ENCODE measurements at regions not wholly inside any gene's neighbourhood (a gene's known extent, or its start where the extent isn't known, plus 50 kb on each side); places are given as distances from the start of the nearest gene placed in this dataset.

GRCh38 chrX:124529786-124530185 lies 183.4 kb downstream of the SH2D1A start:
- Histone ChIP-seq H3K9ac (ENCODE audit: low read length) (no peak overlapping the region), H3K79me2 (ENCODE audit: control insufficient read depth, insufficient read depth, low read length) (no peaks in the 10 kb centered on the region), H3K9me3 (ENCODE audit: control extremely low read depth in 1 of 3, control insufficient read depth in 2 of 3, insufficient read depth in 1 of 3, low read length in 2 of 3) (no peaks in the 10 kb centered on the region), H3K27ac (ENCODE audit: low read length in 2 of 2) (no peak overlapping the region), H3K4me3 (ENCODE audit: control extremely low read depth in 1 of 5, extremely low read depth in 1 of 5, insufficient read depth in 1 of 5, low read depth in 2 of 5, low read length in 4 of 5) (no peak overlapping the region), H2AFZ (ENCODE audit: insufficient read depth, low read depth, low read length, poor library complexity, severe bottlenecking) (no peak overlapping the region), H3K4me1 (ENCODE audit: control insufficient read depth in 2 of 2, insufficient read depth in 2 of 2, low read length in 2 of 2) (no peaks in the 10 kb centered on the region), H3K36me3 (replicated peaks in 1 of 2; ENCODE audit: control extremely low read depth in 1 of 2, control insufficient read depth in 1 of 2, extremely low read depth in 1 of 2, insufficient read depth in 2 of 2, low read length in 1 of 2) (no peaks in the 10 kb centered on the region), H4K20me1 (ENCODE audit: control insufficient read depth, insufficient read depth, low read length, poor library complexity, severe bottlenecking) (no peaks in the 10 kb centered on the region), H3K27me3 (replicated peaks in 1 of 4; ENCODE audit: control extremely low read depth in 1 of 4, control insufficient read depth in 3 of 4, insufficient read depth in 4 of 4, low read length in 3 of 4) (no peaks in the 10 kb centered on the region), H3K4me2 (replicated peaks; ENCODE audit: low read depth, low read length, poor library complexity, severe bottlenecking) (no peak overlapping the region)
- intact Hi-C loops (cut with micrococcal nuclease) = no loop called here
- ChIA-PET CTCF (no interaction called here), POLR2A (no interaction called here)
- Mint-ChIP-seq H3K4me3 (no peak overlapping the region), H3K27ac (no peak overlapping the region), H3K9me3 (ENCODE audit: insufficient read depth) (no peaks in the 10 kb centered on the region), H3K27me3 (no peaks in the 10 kb centered on the region), H3K4me1 (no peaks in the 10 kb centered on the region)
- no peak for DNase-seq
- no CpG with 5 or more reads among the region's 3 CpGs for WGBS (ENCODE audit: insufficient coverage)
- TF ChIP-seq EZH2 (IDR thresholded peaks at IDR 0.05; ENCODE audit: borderline replicate concordance, insufficient read depth, low read depth, low read length, poor library complexity, severe bottlenecking) (no peak), CTCF (IDR thresholded peaks at IDR 0.05) (no peak)
- ATAC-seq (ENCODE audit: low read depth) = no peak

- Histone ChIP-seq H3K27me3 (replicated peaks in 1 of 4; ENCODE audit: control extremely low read depth in 1 of 4, control insufficient read depth in 3 of 4, insufficient read depth in 4 of 4, low read length in 3 of 4) (no peaks in the 10 kb centered on the region), H2AFZ (ENCODE audit: insufficient read depth, low read depth, low read length, poor library complexity, severe bottlenecking) (no peak overlapping the region), H3K4me1 (ENCODE audit: control insufficient read depth in 2 of 2, insufficient read depth in 2 of 2, low read length in 2 of 2) (no peaks in the 10 kb centered on the region), H4K20me1 (ENCODE audit: control insufficient read depth, insufficient read depth, low read length, poor library complexity, severe bottlenecking) (no peaks in the 10 kb centered on the region), H3K36me3 (replicated peaks in 1 of 2; ENCODE audit: control extremely low read depth in 1 of 2, control insufficient read depth in 1 of 2, extremely low read depth in 1 of 2, insufficient read depth in 2 of 2, low read length in 1 of 2) (no peaks in the 10 kb centered on the region), H3K79me2 (ENCODE audit: control insufficient read depth, insufficient read depth, low read length) (no peaks in the 10 kb centered on the region), H3K4me2 (replicated peaks; ENCODE audit: low read depth, low read length, poor library complexity, severe bottlenecking) (no peak overlapping the region), H3K27ac (ENCODE audit: low read length in 2 of 2) (no peak overlapping the region), H3K4me3 (ENCODE audit: control extremely low read depth in 1 of 5, extremely low read depth in 1 of 5, insufficient read depth in 1 of 5, low read depth in 2 of 5, low read length in 4 of 5) (no peak overlapping the region), H3K9ac (ENCODE audit: low read length) (no peak overlapping the region), H3K9me3 (ENCODE audit: control extremely low read depth in 1 of 3, control insufficient read depth in 2 of 3, insufficient read depth in 1 of 3, low read length in 2 of 3) (no peaks in the 10 kb centered on the region)
- ATAC-seq (ENCODE audit: low read depth) (no peak), DNase-seq (no peak)
- Mint-ChIP-seq H3K27me3 (no peaks in the 10 kb centered on the region), H3K4me3 (no peak overlapping the region), H3K9me3 (ENCODE audit: insufficient read depth) (no peaks in the 10 kb centered on the region), H3K4me1 (no peaks in the 10 kb centered on the region), H3K27ac (no peak overlapping the region)
- ChIA-PET CTCF (no interaction called here), POLR2A (no interaction called here)
- WGBS (ENCODE audit: insufficient coverage) = no CpG with 5 or more reads among the region's 1 CpG
- TF ChIP-seq CTCF (IDR thresholded peaks at IDR 0.05) (no peak), EZH2 (IDR thresholded peaks at IDR 0.05; ENCODE audit: borderline replicate concordance, insufficient read depth, low read depth, low read length, poor library complexity, severe bottlenecking) (no peak)
- intact Hi-C loops (cut with micrococcal nuclease) = no loop called here
Measured at GRCh38 chrX:124530803-124531202, 184.4 kb downstream of the SH2D1A start.
